HepG2 (cell line): ENCODE measurements at regions not wholly inside any gene's neighbourhood (a gene's known extent, or its start where the extent isn't known, plus 50 kb on each side); places are given as distances from the start of the nearest gene placed in this dataset.

Source experiments
- FOXA3 ChIP-seq: IDR thresholded peaks from 2 replicates; pipeline ENCODE4 v1.6.1; 2016; ENCODE audit warnings: missing genetic modification reagents, missing compliant biosample characterization
- TERF1 ChIP-seq: sonication (generic); formaldehyde crosslinking; IDR thresholded peaks from 2 replicates; pipeline ENCODE4 v1.8.0; 2022; ENCODE audit warnings: mild to moderate bottlenecking, missing genetic modification reagents, moderate library complexity
- ZNF350 ChIP-seq: sonication (generic); formaldehyde crosslinking; IDR thresholded peaks from 2 replicates; pipeline ENCODE4 v1.4.0; 2020; ENCODE audit warnings: mild to moderate bottlenecking, low read depth, missing genetic modification reagents, borderline replicate concordance

DNA sequence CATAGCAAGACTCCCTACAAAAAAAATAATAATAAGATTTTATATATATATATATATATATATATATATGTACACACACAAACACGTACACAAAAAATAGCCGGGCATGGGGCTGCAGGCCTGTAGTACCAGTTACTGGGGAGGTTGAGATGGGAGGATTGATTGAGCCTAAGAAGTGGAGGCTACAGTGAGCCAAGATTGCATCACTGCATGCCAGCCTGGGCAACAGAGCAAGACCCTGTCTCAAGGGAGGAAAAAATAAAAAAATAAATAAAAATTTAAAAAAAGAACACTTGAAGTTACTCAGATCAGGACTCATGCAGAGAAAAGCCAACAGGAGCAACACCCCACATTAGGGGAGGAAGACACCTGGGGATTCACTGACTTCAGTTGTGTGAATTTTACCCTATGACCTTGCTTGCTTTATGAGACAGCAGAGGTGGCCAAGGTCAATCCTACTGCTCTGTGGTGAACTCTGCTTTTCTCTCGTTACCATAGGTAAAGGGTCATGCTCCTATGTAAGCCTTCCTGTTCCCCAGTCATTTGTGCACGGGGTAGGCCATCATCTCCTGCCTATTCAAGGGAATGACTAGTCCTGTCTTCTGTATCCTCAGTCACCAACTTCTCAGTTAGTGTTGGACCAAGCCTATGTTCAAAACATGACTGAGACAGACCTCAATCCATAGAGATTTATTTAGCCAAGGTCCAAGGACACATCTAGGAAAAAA is 1119.8 kb upstream of the TMEM132C start:
- TF ChIP-seq ZNF350 (CRISPR knock-in tag): no peak
- TF ChIP-seq TERF1 (CRISPR knock-in tag): no peak
- TF ChIP-seq FOXA3 (CRISPR knock-in tag): no peak
